HCT116 (cell line): ENCODE measurements at regions not wholly inside any gene's neighbourhood (a gene's known extent, or its start where the extent isn't known, plus 50 kb on each side); places are given as distances from the start of the nearest gene placed in this dataset.

Source experiments
- EZH2 ChIP-seq: fragments of 200-600 bp; sonication (generic); IDR thresholded peaks from 2 replicates; pipeline ENCODE4 v1.6.1; 2017; ENCODE audit warnings: antibody characterized with exemption, mixed run types
- POLR2A ChIP-seq: IDR thresholded peaks from 2 replicates; pipeline ENCODE4 v1.7.0; 2011; ENCODE audit warnings: borderline replicate concordance; ENCODE audit not compliant: insufficient read depth, insufficient read length; ENCODE audit errors: extremely low read depth
- POLR2AphosphoS5 ChIP-seq: IDR thresholded peaks from 2 replicates; pipeline ENCODE4 v1.6.1; 2011; ENCODE audit warnings: mild to moderate bottlenecking, low read depth, low read length, moderate library complexity
- SP1 ChIP-seq: IDR thresholded peaks from 2 replicates; pipeline ENCODE4 v1.6.1; 2012; ENCODE audit warnings: low read depth
- SRF ChIP-seq: IDR thresholded peaks from 2 replicates; pipeline ENCODE4 v1.6.1; 2012; ENCODE audit warnings: low read depth
- TCF7L2 ChIP-seq: IDR thresholded peaks from 2 replicates; pipeline ENCODE4 v1.7.0; 2011; ENCODE audit warnings: borderline replicate concordance, inconsistent platforms; ENCODE audit not compliant: insufficient read depth, insufficient read length; ENCODE audit errors: extremely low read depth
- ZNF274 ChIP-seq: fragments of 200-500 bp; sonication (Bioruptor generic); IDR thresholded peaks from 2 replicates; pipeline ENCODE4 v1.6.1; 2014; ENCODE audit warnings: mild to moderate bottlenecking, low read depth, low read length, inconsistent platforms
- TF ChIP-seq, protein P1 (sequence below), 3 experiments: fragments of 200-600 bp in 1 of 3; sonication (generic) in 1 of 3; IDR thresholded peaks in 2 of 3; conservative IDR thresholded peaks in 1 of 3; 2 replicates each; pipeline ENCODE4 v1.5.1; 2012 to 2017; ENCODE audit warnings: low read depth in 2 of 3, low read length in 2 of 3, antibody characterized with exemption in 1 of 3, borderline replicate concordance in 1 of 3, control low read depth in 1 of 3, mild to moderate bottlenecking in 1 of 3, mixed read lengths in 1 of 3, mixed run types in 1 of 3, moderate library complexity in 1 of 3; ENCODE audit not compliant: insufficient read depth in 1 of 3
- TF ChIP-seq, protein P2 (sequence below): IDR thresholded peaks from 2 replicates; pipeline ENCODE4 v1.6.1; 2012
- TF ChIP-seq, protein P3 (sequence below): IDR thresholded peaks from 2 replicates; pipeline ENCODE4 v1.6.1; 2012

DNA sequence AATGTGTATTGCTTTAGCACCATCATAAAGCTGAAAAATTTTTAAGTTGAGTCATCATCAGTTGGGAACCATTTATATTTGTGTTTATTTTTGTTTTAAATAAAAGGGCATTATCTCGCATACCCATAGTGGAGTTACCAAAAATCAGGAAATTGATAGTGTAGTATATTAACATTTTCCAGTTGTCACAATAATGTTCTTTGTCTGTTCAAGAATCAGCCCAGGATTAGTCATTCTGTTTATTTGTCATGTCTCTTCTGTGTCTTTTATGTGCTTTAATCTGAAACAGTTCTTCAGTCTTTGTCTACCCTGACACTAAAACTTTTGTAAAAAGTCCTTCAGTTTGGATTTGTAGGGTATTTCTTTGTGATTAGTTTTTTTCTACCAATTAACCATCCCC is 827.8 kb upstream of the ZWINT start:
- TF ChIP-seq, protein P1, sequence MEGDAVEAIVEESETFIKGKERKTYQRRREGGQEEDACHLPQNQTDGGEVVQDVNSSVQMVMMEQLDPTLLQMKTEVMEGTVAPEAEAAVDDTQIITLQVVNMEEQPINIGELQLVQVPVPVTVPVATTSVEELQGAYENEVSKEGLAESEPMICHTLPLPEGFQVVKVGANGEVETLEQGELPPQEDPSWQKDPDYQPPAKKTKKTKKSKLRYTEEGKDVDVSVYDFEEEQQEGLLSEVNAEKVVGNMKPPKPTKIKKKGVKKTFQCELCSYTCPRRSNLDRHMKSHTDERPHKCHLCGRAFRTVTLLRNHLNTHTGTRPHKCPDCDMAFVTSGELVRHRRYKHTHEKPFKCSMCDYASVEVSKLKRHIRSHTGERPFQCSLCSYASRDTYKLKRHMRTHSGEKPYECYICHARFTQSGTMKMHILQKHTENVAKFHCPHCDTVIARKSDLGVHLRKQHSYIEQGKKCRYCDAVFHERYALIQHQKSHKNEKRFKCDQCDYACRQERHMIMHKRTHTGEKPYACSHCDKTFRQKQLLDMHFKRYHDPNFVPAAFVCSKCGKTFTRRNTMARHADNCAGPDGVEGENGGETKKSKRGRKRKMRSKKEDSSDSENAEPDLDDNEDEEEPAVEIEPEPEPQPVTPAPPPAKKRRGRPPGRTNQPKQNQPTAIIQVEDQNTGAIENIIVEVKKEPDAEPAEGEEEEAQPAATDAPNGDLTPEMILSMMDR (IDR thresholded peaks at IDR 0.05 in 2 of 3, conservative IDR thresholded peaks at IDR 0.05 in 1 of 3; ENCODE audit: borderline replicate concordance in 1 of 3, insufficient read depth in 1 of 3, low read depth in 2 of 3, low read length in 2 of 3) = no peak
- TF ChIP-seq SRF (no peak), SP1 (no peak), POLR2A (no peak), TCF7L2 (no peak), ZNF274 (no peak), POLR2AphosphoS5 (no peak), EZH2 (no peak)
- TF ChIP-seq, protein P2, sequence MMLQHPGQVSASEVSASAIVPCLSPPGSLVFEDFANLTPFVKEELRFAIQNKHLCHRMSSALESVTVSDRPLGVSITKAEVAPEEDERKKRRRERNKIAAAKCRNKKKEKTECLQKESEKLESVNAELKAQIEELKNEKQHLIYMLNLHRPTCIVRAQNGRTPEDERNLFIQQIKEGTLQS = no peak
- TF ChIP-seq, protein P3, sequence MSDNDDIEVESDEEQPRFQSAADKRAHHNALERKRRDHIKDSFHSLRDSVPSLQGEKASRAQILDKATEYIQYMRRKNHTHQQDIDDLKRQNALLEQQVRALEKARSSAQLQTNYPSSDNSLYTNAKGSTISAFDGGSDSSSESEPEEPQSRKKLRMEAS = no peak
